ENCODE measurements at regions not wholly inside any gene's neighbourhood (a gene's known extent, or its start where the extent isn't known, plus 50 kb on each side); places are given as distances from the start of the nearest gene placed in this dataset.

DNA sequence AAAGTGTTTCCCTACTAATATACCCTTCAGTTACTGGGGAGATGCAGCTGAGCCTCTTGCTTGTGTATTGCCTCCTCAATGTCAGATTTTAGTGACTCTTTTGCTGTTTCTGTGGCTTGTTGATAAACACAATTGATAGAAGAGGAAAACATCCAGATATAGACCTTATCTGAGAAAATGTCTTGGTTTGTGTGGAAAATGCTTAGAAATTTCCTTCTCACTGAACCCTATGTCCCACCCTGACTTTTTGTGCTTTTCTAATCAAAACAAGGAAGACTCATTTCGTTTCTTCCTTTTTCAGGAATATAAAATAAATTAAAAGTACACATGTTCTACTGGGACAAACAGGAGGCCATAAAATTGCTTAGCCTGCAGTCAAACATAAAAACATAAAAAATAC is 257.5 kb downstream of the PHF14 start:
- intact Hi-C loops (cut with micrococcal nuclease) (no loop called here), dilution Hi-C loops (cut with HindIII; ENCODE audit: low sequenced_read_pairs, unreplicated experiment) (no loop called here), in situ Hi-C loops (cut with MboI; ENCODE audit: low sequenced_read_pairs) (no loop called here)
- no peak overlapping the region for H3K4me3 ChIP-seq (ENCODE audit: insufficient read depth, low read depth, low read length)
- no peak overlapping the region for H3K4ac ChIP-seq (ENCODE audit: low read depth, low read length)
- H2BK15ac ChIP-seq (ENCODE audit: low read depth, low read length) = no peak overlapping the region
- H3K14ac ChIP-seq (replicated peaks; ENCODE audit: low read depth, low read length) = no peak overlapping the region
- H3K79me1 ChIP-seq (ENCODE audit: low read depth in 1 of 2, low read length in 2 of 2) = no peaks in the 10 kb centered on the region
- CTCF ChIA-PET = no interaction called here
- no peaks in the 10 kb centered on the region for H3K27me3 ChIP-seq (ENCODE audit: control insufficient read depth, insufficient read depth, low read length)
- no peak overlapping the region for H3K9ac ChIP-seq (ENCODE audit: low read depth, low read length)
- no peak overlapping the region for H2BK5ac ChIP-seq (ENCODE audit: low read depth, low read length, poor library complexity, severe bottlenecking)
- H2BK120ac ChIP-seq (ENCODE audit: low read depth, low read length) = no peak overlapping the region
- no peaks in the 10 kb centered on the region for H3K36me3 ChIP-seq (ENCODE audit: control insufficient read depth, insufficient read depth, low read length)
- ATAC-seq (ENCODE audit: low read depth) (no peak), DNase-seq (no peak)
- no peaks in the 10 kb centered on the region for H3K4me1 ChIP-seq (ENCODE audit: control insufficient read depth, insufficient read depth, low read length)
- H3K4me2 ChIP-seq (ENCODE audit: low read depth, low read length) = no peak overlapping the region
- H2AFZ ChIP-seq (replicated peaks; ENCODE audit: low read length, poor library complexity) = no peak overlapping the region
- BruUV-seq (replicated peaks) = no TSS peak
- no peak overlapping the region for H3K23ac ChIP-seq (ENCODE audit: low read depth, low read length)
- H4K8ac ChIP-seq (ENCODE audit: low read depth in 2 of 2, low read length in 2 of 2) = no peak overlapping the region
- no peaks in the 10 kb centered on the region for H3K9me3 ChIP-seq (ENCODE audit: control insufficient read depth, insufficient read depth, low read length)
- no peaks in the 10 kb centered on the region for H4K20me1 ChIP-seq (ENCODE audit: insufficient read depth, low read length)
- H2BK20ac ChIP-seq (ENCODE audit: low read depth, low read length) = no peak overlapping the region
- no peak overlapping the region for H3K56ac ChIP-seq (ENCODE audit: extremely low read depth, insufficient read depth, low read length)
- POLR2A ChIA-PET (ENCODE audit: unreplicated experiment) = no interaction called here
- whole genome bisulfite sequencing, 2 experiments (ENCODE audit: extremely low coverage in 2 of 2, insufficient read length in 1 of 2) = no CpG with 5 or more reads among the region's 1 CpG
- no peak overlapping the region for H3K27ac ChIP-seq (ENCODE audit: insufficient read depth, low read length)
- no peaks in the 10 kb centered on the region for H3K9me1 ChIP-seq (ENCODE audit: insufficient read depth, low read length)
- no peak overlapping the region for H2AK9ac ChIP-seq (replicated peaks; ENCODE audit: low read depth, low read length, poor library complexity)
- no peak overlapping the region for H2AK5ac ChIP-seq (ENCODE audit: low read depth, low read length)
- H3K18ac ChIP-seq (ENCODE audit: low read depth, low read length) = no peak overlapping the region
- no peak for TF ChIP-seq MAFK (IDR thresholded peaks at IDR 0.05; ENCODE audit: low read depth, low read length)
- H4K91ac ChIP-seq (ENCODE audit: insufficient read depth, low read depth, low read length) = no peak overlapping the region
- H4K5ac ChIP-seq (ENCODE audit: low read depth, low read length) = no peak overlapping the region
